GM21390 (cell line): ENCODE measurements at regions not wholly inside any gene's neighbourhood (a gene's known extent, or its start where the extent isn't known, plus 50 kb on each side); places are given as distances from the start of the nearest gene placed in this dataset.

ENCODE experiments used
- ATAC-seq: cut with Tn5 transposase; IDR thresholded peaks from one replicate; pipeline ENCODE4 v1.9.1; 2021; ENCODE audit not compliant: unreplicated experiment

DNA sequence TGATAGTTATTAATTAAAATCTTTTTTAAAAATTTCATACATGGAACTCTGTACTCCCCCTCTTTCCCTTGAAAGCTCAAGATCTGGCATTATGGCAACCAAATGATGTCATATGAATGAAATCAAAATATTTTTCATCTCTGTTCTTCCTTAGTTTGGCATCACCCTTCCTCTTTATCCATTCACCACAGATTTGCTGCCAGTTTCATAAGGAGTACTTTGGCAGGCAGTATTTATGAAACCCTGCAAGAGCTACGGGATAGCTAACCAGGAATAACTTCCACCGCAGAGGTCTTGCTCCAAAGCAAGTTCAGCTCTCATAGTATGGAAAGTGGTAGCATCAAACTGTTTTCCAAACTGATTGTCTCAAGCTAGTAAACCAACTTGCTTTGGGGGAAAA, 113.9 kb upstream of the DOK5 start:
- no peak for ATAC-seq

DNA sequence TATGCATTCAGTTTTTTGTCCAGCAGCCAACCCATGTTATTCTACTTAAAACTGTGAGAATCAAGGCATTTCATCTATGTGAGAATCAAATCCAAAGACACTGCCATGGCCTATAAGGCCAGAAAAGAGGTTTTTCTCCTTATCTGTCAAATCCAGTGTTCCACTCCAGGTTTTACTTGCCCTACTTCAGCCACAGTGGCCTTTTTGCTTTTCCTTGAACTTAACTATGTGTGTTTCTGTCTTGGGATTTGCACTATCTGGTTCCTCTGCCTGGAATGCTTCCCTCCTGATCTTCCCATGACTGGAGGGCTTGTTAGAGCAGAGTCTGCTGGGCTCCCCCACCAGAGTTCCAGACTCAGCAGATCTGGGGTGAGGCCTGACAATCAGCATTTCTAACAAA, 113.1 kb upstream of the DOK5 start:
- ATAC-seq, result no peak

DNA sequence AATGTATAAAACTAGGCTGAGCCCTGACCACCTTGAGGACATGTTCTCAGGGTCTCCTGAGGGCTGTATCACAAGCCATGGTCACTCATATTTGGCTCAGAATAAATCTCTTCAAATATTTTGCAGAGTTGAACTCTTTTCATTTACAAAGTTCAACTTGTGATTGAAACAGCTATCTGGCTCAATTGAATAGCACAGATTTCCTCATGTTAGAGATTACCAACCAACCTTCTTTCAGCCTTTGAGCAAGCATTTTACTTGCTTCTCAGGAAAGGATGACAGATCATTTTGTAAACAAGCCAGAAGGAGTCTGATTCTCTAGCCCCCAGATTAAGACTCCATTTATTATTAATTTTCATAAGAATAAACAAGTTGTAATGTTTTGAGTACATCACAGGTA, 111.0 kb upstream of the DOK5 start:
- no peak for ATAC-seq

DNA sequence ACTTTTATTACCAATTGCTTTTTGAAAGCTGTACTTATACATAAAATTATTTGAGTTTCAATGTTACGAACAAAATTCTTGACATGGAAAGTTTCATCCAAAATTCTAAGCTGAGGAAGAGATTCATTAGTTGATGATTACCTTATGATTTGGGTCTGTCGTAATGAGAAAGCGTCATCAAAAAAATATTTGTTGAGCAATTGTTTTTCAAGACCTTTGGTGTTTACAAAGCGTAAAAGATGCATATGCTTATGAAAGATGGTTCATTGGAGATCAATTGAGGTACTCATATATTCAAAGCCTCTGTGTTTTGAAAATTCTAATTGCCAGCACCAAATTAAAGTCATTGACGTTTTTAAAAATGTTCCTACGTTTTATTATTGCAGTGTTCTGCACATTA, 110.5 kb upstream of the DOK5 start:
- no peak for ATAC-seq

DNA sequence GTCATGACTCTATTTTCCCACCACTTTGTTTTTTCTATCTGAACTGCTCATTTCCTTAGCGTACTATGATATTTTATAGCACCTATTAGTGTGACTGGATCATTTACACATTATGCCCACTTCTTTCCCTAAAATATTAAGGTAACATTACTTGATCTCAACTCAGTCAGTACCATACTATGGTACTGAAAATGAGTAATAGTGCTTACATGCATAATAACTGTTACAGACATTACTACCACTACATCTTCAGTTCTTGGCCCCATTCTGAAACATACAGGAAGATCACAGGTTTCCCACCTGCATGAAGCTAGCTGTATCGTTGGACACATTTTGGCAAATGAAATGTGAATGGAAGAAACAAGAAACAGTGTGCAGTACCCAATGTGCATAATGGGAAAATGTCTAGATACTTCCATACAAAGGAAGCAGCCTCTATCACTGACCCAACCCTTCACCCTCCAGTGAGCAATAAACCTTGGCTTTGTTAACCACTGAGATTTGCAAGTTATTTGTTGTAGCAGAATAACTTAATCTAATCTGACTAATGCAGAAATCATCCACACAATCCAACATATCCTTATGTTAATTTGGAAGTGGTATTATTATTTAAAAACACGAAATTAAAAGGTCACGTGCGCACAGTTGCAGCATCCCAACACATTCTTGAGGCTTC, 108.6 kb upstream of the DOK5 start:
- ATAC-seq, result no peak

DNA sequence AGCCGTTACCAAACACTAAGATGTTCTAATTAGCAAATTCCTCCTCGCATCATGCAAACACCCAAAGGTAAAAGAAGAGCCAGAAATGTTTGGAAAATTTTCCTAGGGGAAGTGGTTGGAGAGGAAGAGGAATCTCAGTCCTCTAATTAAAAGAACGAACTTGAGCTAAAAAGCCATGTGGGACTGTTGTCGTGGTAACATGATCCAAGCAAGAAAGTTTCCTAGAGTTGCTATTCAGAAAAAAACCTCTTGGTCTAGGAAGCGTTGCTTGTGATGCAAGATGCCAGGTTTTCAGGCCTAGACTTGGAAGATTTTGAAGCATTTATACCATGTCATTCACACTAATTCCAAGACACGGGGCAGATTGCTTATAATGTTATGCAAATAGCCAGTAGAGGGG, 106.8 kb upstream of the DOK5 start:
- no peak for ATAC-seq

DNA sequence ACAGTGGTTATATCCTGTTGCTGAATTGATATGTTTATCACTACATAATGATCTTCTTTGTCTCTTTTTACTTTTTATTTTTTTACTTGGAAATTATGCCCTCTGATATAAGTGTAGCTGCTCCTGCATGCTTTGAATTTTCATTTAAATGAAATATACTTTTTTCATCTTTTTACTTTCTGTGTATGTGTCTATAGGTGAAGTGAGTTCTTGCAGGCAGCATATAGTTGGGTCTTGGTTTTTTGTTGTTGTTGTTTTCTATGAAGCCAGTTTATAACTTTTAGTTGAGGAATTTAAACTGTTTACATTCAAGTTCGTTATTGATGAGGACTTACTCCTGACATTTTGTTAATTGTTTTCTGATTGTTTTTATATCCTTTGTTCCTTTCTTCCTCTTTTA, 103.1 kb upstream of the DOK5 start:
- ATAC-seq, result no peak

DNA sequence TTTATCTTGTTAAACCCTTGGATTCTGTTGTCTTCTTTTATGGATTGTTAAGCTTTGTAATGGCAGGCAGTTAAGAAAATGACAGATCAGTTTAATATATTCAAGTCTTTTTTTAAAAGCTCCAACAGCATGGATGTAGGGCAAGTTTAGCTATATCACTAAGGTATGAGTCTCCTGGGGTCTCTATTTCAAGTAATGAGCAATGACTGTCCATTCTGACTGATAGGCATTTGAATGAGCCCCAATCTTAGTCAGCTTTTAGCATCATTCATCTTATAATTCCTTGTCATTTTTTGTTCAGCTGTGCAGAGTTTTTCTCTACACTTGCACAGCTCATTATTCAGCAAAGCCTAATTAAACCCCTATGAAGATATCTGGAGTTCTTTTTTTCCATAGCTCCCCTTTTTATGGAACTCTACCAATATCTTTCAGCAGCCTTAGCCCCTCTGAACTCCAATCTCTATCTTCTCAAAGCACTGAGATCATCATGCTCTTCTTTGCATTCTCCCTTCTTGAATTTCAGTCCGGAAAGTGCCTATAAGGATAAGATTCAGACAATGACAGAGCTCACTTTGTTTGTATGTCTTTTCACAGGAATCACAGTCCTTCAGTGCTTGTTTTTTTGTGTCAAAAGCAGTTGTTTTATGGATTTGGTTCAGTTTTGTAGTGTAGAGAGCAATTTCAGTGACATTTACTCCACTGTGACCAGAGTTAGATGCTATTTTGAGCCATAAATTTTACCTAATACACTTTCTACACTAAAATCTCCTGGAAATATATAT, 97.2 kb upstream of the DOK5 start:
- no peak for ATAC-seq

DNA sequence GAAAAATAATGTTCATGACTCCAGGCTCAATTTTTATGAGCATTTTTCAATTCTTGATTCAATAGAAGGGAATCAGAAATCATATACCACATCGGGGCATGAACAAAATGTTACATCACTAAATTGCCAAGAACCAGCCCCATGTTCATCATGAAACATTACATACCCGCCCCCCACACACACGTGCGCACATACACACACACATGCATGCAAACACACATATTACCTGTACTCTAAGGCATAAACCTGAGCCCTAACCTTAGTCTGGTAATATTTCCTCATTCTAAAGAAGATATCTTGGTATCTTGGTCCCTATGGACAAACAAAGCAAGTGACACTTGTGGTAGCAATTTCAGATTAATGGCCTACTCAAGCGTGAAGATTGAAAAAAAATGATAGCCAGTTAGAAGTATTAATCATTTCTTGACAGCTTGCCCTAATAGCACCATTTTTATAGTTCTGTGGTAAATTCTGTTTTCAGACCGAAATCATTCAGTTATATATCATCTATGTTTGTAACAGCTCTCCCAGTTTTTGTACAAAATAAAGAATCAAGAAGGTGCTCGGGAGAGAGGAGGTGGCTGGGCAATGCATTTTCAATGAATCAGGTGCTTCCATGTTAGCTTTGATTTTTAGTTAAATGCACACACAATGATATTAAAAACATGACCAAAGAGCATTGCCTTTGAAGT, 95.4 kb upstream of the DOK5 start:
- no peak for ATAC-seq

DNA sequence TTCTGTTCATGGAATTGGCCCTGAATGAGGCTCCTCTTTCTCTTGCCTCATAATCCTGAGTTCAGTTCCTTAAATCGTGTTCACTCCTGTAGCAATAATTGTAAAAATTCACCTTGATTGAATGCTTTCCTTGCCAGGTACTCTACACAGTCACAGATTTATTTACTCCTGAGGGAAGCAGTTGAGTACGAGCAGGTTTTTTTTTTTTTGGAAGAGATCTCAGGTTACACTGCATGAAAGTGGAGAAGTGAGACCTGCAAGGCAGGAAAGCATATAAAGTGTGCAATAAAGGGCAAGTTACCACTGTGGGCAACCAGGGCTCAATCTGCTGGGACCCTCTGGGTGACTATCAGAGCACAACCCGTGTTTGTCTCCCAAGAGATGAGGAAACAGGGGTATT, 93.0 kb upstream of the DOK5 start:
- no peak for ATAC-seq

DNA sequence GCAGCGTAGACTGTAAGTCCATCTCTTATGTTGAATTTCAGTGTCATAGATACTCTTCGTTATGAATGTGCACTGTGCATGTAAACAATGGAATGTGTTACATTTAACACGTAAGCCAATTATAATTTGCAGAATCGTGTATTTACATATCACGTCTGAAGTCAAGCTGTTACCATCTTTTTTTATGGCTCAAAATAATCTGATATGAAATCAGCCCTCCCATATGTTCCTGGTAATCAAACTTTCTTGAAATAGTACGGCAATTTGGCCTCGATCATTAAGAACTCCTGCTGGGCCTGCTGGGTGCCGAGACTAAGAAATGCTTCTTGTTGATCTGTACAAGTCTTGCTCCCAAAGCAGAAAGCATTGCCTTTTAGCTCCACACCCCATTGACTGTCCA, 89.6 kb upstream of the DOK5 start:
- ATAC-seq, result no peak

DNA sequence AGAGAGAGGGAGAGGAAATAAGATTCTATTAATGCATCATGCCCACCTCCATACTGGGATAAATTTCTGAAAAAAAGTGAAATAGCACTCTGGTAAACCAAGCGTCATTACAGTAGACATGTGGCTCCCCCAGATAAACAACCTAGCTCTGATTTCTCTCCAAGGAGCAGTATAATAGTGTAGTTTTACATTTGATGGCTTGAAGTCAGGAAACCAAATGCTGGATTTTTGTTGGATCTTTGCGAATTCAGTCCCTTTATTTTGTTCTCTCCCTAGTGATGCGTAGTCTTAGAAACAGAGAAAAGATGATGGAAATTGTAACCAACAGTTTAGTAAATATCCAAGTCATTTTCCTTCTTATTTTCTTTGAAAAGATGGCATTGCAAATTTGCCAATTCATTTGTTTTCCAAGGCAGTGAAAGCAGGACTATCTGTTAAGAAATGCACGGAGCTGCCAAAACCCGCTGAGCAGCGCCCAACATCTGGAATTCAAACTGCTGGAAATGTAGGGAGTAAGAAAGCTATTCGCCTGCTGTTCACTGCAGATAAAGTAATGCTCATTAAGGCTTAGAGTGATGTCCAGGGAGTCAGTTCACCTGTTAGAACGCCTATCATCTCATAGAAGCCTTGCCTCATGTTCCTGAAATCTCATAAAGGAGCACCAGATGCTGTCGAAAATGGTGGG, 85.7 kb upstream of the DOK5 start:
- ATAC-seq, result no peak

DNA sequence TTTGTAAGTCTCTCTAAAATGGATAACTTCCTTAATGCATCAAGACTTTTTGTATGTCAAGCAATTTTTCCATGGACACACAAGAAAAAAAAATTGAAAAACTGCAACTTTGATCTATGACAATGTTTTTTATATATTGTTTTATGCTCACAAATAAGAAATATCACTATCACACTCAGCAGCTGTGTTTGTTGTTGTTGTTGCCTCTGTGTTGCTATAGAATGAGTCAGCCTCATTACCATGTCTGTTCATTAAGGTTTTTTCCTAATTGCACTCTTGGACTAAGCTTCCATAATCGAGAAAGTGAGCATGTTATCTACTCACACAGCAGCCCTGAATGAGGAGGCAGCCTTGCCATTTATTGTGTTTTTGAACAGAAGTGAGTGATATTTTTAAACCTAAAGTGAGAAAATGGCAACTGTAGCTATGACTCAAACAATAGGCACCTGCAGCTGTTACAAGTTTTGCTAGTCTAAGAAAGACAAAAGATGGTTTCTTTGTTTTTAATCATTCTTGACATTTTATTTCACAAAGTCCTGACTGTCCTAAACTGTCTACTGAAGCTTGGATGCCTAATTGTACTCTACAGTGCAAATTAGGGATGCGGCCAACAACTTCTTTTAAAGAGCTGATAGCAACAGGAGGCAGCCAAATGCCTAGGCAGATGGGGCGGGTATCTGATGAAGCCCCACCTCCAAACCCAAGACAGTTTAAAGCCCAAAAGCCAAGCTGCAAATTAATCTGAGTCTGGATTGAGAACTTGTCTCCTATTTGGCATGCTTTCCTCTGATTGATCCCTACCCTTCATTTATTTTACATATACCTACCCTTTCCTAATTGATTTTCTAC, 77.9 kb upstream of the DOK5 start:
- ATAC-seq, result no peak

DNA sequence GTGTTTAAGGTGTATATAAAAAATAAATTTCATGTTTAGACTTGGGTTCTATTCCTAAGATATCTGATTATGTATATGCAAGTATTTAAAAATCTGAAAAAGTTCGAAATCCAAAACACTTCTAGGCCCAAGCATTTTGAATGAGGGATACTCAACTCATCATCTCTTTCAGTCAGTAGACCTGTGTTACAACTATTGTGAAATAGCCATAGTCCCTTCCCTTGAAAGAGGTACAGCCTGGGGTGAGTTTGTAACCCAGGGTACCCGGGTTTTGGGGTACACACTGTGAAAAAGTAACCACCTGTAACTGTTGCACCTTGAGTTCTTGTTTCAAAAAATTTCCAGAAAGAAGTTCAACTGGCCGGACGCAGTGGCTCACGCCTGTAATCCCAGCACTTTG, 76.6 kb upstream of the DOK5 start:
- no peak for ATAC-seq

DNA sequence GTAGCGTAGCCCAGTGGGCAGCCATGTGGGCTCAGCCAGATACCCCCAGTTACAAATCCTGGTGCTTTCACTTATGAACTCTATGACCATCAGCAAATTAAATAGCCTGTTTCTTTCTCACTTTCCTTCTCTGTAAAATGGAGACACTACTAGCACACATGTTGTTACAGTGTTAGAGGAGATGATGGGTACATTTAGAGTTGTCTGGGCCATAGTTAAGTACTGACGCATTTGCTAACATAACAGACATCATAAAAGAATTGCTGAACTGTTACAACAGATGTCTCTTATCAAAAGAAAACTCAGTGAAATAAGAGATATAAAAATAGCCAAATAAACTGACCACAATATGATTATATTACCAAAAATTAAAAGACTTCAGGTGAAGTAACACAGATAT, 69.9 kb upstream of the DOK5 start:
- ATAC-seq, result no peak

DNA sequence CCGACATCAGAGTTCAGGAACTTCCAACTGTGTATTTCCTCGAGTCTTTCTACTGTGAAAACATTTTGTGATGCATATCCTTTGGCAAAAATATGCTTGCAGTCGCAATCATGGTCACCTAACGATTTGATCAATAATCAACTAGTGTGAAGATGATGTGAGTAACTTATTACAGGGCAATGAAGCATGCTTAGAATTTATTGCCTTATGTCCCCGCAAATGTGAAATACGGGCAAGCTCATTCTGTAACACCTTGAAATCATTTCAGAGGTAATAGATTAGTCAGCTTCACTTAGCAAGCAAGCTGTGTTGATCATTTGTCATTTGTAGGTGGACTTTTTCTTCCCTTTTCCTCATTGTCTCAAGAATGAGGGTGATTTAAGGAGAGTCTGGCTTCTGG, 67.9 kb upstream of the DOK5 start:
- no peak for ATAC-seq

DNA sequence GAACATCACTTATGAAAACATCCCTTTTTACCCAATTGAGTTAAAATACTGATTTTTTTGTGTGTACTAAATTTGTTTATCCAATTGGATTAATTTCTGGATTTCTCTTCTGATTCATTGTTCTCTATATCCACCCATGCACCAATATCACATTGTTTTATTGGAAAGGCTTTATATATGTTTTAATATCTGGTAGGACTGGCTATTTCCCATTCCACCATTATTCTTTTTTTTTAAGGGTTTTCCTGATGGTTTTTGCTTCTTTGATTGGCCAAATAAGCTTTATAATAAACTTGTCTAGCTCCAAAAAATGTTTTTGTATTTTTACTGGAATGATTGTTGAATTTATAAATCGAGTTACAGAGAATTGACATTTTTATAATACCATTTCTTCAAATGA, 59.4 kb upstream of the DOK5 start:
- no peak for ATAC-seq

DNA sequence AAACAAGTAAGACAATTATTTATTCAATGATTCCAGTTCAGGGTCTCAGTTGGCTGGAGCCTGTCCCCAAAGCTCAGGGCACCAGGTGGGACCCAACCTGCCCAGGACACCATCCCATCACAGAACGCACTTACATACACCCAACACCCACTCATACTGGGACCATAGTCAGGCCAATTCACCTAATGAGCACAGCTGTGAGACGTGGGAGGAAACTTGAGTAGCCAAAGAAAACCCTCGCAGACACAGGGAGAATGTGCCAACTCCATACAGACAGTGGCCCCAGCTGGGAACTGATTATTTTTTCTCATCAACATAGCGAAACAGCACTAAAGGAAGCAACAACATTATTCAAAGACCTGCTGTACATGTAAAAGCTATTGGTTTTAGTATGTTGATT, 58.6 kb upstream of the DOK5 start:
- ATAC-seq, result no peak

DNA sequence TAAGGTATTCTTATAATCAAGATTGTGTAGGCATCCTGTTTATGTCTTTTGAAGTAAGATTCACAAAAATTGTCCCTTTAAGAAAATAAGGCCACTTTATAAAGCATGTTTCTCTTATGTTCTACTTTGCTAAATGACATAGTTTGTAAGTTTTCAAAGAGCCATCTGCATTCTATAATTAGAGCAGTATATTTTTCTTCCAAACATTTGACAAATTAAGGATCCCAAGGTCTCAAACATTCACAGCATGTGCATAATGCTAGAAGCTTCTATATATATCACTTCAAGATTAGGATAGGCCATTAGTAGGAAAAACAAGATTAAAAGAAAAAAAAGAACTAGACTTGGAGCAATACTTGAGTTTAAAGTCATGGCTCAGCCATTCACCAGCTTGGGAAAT, 55.9 kb upstream of the DOK5 start:
- ATAC-seq, result no peak
